Keratinocyte (primary cell): ENCODE measurements at regions not wholly inside any gene's neighbourhood (a gene's known extent, or its start where the extent isn't known, plus 50 kb on each side); places are given as distances from the start of the nearest gene placed in this dataset.

Experiments
- EZH2 ChIP-seq: IDR thresholded peaks from one replicate; pipeline ENCODE4 v1.6.1; 2012; ENCODE audit warnings: inconsistent platforms, mild to moderate bottlenecking, low read length, moderate library complexity
- TF ChIP-seq, protein P1 (sequence below), 3 experiments: IDR thresholded peaks in 1 of 3; conservative IDR thresholded peaks in 1 of 3; optimal IDR thresholded peaks in 1 of 3; 2 replicates in 2 of 3; 3 replicates in 1 of 3; pipeline versions ENCODE3 to v1.5.1; 2011; ENCODE audit warnings: low read length in 3 of 3, mild to moderate bottlenecking in 3 of 3, moderate library complexity in 2 of 3, control low read depth in 1 of 3, inconsistent platforms in 1 of 3; ENCODE audit not compliant: insufficient read depth in 2 of 3; ENCODE audit errors: extremely low read depth in 1 of 3

GRCh38 chr2:57973621-57974186 is 72.9 kb upstream of the VRK2 start:
- TF ChIP-seq, protein P1, sequence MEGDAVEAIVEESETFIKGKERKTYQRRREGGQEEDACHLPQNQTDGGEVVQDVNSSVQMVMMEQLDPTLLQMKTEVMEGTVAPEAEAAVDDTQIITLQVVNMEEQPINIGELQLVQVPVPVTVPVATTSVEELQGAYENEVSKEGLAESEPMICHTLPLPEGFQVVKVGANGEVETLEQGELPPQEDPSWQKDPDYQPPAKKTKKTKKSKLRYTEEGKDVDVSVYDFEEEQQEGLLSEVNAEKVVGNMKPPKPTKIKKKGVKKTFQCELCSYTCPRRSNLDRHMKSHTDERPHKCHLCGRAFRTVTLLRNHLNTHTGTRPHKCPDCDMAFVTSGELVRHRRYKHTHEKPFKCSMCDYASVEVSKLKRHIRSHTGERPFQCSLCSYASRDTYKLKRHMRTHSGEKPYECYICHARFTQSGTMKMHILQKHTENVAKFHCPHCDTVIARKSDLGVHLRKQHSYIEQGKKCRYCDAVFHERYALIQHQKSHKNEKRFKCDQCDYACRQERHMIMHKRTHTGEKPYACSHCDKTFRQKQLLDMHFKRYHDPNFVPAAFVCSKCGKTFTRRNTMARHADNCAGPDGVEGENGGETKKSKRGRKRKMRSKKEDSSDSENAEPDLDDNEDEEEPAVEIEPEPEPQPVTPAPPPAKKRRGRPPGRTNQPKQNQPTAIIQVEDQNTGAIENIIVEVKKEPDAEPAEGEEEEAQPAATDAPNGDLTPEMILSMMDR (optimal IDR thresholded peaks at IDR 0.05 in 1 of 3, IDR thresholded peaks at IDR 0.05 in 1 of 3, conservative IDR thresholded peaks at IDR 0.05 in 1 of 3; ENCODE audit: extremely low read depth in 1 of 3, insufficient read depth in 2 of 3, low read length in 3 of 3): no peak
- TF ChIP-seq EZH2: no peak
